ENCODE measurements at regions not wholly inside any gene's neighbourhood (a gene's known extent, or its start where the extent isn't known, plus 50 kb on each side); places are given as distances from the start of the nearest gene placed in this dataset.
"Not testable (repeated sequence)": the region's sequence is repeated elsewhere in the genome, so short reads cannot be mapped to it uniquely, and the experiment has no call there.

DNA sequence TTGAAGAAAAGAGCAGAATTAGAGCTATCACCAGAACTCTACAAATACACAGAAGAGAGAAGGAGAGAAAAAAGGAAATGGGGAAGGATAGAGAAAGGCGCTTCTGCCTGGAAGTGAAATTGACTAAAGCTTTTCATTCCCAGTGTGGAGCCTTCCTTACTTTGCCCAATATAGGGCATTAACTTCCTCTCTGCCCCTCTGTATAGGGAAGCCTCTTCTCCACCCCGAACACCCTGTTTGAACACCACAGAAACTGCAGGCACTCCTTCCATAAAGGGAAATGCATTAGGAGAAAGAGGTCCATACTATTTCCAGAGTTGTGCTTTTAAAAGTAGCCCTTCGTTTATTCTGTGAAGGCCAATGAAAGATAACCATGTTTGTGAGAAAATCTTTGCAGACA, 248.5 kb downstream of the RAP2B start:
- no peak overlapping the region for H3K27ac ChIP-seq
- H3K4me1 ChIP-seq = no peaks in the 10 kb centered on the region
- TF ChIP-seq, protein P1, sequence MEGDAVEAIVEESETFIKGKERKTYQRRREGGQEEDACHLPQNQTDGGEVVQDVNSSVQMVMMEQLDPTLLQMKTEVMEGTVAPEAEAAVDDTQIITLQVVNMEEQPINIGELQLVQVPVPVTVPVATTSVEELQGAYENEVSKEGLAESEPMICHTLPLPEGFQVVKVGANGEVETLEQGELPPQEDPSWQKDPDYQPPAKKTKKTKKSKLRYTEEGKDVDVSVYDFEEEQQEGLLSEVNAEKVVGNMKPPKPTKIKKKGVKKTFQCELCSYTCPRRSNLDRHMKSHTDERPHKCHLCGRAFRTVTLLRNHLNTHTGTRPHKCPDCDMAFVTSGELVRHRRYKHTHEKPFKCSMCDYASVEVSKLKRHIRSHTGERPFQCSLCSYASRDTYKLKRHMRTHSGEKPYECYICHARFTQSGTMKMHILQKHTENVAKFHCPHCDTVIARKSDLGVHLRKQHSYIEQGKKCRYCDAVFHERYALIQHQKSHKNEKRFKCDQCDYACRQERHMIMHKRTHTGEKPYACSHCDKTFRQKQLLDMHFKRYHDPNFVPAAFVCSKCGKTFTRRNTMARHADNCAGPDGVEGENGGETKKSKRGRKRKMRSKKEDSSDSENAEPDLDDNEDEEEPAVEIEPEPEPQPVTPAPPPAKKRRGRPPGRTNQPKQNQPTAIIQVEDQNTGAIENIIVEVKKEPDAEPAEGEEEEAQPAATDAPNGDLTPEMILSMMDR (IDR thresholded peaks at IDR 0.05) = no peak

DNA sequence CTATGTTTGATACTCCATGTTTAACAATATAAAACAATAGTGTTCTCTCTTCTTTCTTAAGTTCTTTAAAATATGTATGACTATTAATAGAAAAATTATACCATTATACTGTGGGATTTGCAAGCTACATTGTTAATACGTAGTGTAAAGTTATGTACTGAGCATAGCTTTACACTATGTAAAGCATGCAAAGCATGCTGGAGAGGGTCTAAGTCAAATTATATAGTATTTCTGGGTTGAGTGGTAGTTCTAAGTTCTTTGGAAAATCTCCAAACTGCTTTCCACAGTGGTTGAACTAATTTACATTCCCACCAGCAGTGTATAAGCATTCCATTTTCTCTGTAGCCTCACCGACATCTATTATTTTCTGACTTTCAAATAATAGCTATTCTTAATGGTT, 253.0 kb downstream of the RAP2B start:
- H3K9ac ChIP-seq (ENCODE audit: low read depth in 2 of 2, low read length in 2 of 2) = no peak overlapping the region
- H3K36me3 ChIP-seq = no peaks in the 10 kb centered on the region
- no peaks in the 10 kb centered on the region for H3K9me3 ChIP-seq
- TF ChIP-seq, protein P1 (IDR thresholded peaks at IDR 0.05) = no peak
- H3K4me3 ChIP-seq = no peak overlapping the region
- H3K27ac ChIP-seq = no peak overlapping the region
- H3K27me3 ChIP-seq = no peaks in the 10 kb centered on the region
- DNase-seq = no peak
- intact Hi-C loops (cut with DNase I) = no loop called here
- no peaks in the 10 kb centered on the region for H3K4me1 ChIP-seq

More for the DNA sequence above, 248.5 kb downstream of the RAP2B start:
- intact Hi-C loops (cut with DNase I) = no loop called here
- no peak overlapping the region for H3K4me3 ChIP-seq
- no peak overlapping the region for H3K9ac ChIP-seq (ENCODE audit: low read depth in 2 of 2, low read length in 2 of 2)
- no peaks in the 10 kb centered on the region for H3K9me3 ChIP-seq
- no peaks in the 10 kb centered on the region for H3K36me3 ChIP-seq
- H3K27me3 ChIP-seq = no peaks in the 10 kb centered on the region
- no peak for DNase-seq

DNA sequence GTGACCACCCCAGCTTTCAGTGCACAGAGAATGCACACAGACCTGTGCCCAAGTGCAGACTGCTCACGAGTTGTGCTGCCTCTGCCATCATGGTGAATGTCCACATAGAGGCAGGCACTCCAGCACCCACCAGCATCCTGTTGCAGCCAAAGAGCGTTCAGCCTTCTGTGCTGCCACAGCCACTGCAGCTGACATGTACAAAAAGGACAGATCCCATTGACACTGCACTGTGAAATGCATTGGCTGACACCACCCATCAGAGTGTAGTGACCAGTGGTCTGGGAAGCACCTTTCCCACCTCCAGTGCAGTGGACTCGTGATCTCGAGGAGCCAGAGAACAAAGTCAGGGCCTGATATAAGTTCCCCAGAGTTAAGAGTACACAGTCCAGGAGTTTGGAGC, 260.3 kb downstream of the RAP2B start:
- intact Hi-C loops (cut with DNase I) = no loop called here
- Histone ChIP-seq H3K9ac (ENCODE audit: low read depth in 2 of 2, low read length in 2 of 2) (no peak overlapping the region), H3K36me3 (no peaks in the 10 kb centered on the region), H3K4me1 (no peaks in the 10 kb centered on the region), H3K27me3 (no peaks in the 10 kb centered on the region), H3K4me3 (no peak overlapping the region), H3K27ac (no peak overlapping the region), H3K9me3 (no peaks in the 10 kb centered on the region)
- TF ChIP-seq, protein P1 (IDR thresholded peaks at IDR 0.05) = no peak
- DNase-seq = no peak

DNA sequence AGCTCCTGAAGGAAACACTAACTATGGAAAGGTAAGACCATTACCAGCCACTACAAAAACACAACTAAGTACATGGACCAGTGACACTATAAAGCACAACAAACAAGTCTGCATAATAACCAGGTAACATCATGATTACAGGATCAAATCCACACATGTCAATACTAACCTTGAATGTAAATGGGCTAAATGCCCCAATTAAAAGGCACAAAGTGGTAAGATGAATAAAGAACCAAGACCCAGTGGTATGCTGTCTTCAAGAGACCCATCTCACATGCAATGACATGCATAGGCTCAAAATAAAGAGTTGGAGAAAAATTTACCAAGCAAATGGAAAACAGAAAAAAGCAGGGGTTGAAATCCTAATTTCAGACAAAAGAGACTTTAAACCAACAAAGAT, 261.8 kb downstream of the RAP2B start:
- H3K27ac ChIP-seq; intact Hi-C loops (cut with DNase I); DNase-seq; H3K27me3 ChIP-seq; H3K36me3 ChIP-seq; H3K9ac ChIP-seq (ENCODE audit: low read depth in 2 of 2, low read length in 2 of 2); H3K4me1 ChIP-seq; H3K9me3 ChIP-seq; H3K4me3 ChIP-seq: not testable (repeated sequence)

DNA sequence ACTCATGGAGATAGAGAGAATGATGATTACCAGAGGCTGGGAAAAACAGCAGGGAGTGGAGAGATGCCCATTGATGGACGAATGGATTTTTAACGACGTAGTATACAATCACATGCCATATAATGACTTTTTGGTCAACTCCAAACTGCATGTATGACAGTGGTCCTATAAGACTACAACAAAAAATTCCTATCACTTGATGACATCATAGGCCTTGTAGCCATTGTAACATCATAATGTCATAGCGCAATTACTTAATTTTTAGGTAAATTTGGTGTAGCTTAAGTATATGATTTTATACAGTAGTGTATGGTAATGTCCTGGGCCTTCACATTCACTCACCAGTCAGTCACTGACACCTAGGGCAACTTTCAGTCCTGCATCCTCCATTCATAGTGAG, 264.3 kb downstream of the RAP2B start:
- no peak overlapping the region for H3K27ac ChIP-seq
- no peaks in the 10 kb centered on the region for H3K4me1 ChIP-seq
- no peak overlapping the region for H3K9ac ChIP-seq (ENCODE audit: low read depth in 2 of 2, low read length in 2 of 2)
- TF ChIP-seq, protein P1 (IDR thresholded peaks at IDR 0.05) = no peak
- no peak for DNase-seq
- H3K27me3 ChIP-seq = no peaks in the 10 kb centered on the region
- intact Hi-C loops (cut with DNase I) = no loop called here
- no peaks in the 10 kb centered on the region for H3K36me3 ChIP-seq
- no peaks in the 10 kb centered on the region for H3K9me3 ChIP-seq
- H3K4me3 ChIP-seq = no peak overlapping the region

DNA sequence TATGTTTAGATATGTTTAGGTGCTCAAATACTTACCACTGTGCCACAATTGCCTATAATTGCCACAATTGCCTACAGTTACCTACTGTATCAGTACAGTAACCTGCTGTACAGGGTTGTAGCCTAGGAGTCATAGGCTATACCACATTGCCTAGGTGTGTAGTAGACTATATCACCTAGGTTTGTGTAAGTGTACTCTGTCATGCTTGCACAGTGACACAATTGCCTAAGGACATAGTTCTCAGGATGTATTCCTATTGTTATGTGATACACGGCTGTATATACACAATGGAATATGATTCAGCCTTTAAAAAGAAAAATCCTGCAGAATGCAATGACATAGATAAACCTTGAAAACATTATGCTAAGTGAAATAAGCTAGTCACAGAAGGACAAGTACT, 264.8 kb downstream of the RAP2B start:
- intact Hi-C loops (cut with DNase I) = no loop called here
- H3K27me3 ChIP-seq = no peaks in the 10 kb centered on the region

More for the DNA sequence above, 264.8 kb downstream of the RAP2B start:
- DNase-seq = no peak
- Histone ChIP-seq H3K36me3 (no peaks in the 10 kb centered on the region), H3K9me3 (no peaks in the 10 kb centered on the region), H3K4me1 (no peaks in the 10 kb centered on the region), H3K27ac (no peak overlapping the region), H3K4me3 (no peak overlapping the region), H3K9ac (ENCODE audit: low read depth in 2 of 2, low read length in 2 of 2) (no peak overlapping the region)
- TF ChIP-seq, protein P1 (IDR thresholded peaks at IDR 0.05) = no peak

All from colonic mucosa (tissue), 4 donors.